ENCODE measurements at regions not wholly inside any gene's neighbourhood (a gene's known extent, or its start where the extent isn't known, plus 50 kb on each side); places are given as distances from the start of the nearest gene placed in this dataset.

DNA sequence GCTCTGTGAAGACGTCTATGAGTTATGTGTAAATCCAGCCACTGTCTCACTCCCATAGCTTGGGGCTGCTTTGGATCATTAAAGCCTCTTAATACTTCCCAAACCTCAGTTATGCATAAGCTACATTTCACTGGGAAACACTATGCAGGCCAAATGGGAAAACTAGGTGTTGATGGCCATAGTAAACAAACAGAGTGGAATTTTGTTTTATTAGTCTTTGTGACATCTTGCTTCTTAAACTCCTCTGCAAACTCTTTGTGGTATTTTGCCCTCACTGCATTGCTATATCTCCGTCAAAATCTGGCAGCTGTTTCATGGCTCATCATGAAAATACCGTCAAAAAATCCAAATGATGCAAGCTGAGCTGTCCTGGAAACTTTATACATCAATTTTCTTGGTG, 167.2 kb upstream of the HMHB1 start:
- TF ChIP-seq CTCF (IDR thresholded peaks at IDR 0.05), result no peak
- no peak for TF ChIP-seq POLR2A (IDR thresholded peaks at IDR 0.05)

Data from gastroesophageal sphincter (tissue), 3 donors.